ENCODE measurements at regions not wholly inside any gene's neighbourhood (a gene's known extent, or its start where the extent isn't known, plus 50 kb on each side); places are given as distances from the start of the nearest gene placed in this dataset.
"Not testable (repeated sequence)": the region's sequence is repeated elsewhere in the genome, so short reads cannot be mapped to it uniquely, and the experiment has no call there.

DNA sequence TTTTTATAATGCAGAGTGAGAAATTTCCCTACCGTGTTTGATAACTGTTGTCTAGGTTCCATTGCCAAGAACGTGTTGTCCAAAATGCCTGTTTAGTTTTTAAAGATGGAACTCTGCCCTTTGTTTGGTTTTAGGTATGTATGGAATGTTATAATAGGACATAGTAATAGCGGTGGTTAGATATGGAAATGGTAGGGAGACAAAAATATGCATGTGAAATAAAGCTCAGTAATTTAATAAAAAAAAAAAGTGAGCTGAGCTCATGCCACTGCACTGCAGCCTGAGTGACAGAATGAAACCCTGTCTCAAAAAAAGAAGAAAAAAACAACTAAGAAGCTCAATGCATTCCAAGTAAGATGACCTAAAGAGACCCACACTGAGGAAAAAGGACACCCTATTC, 72.9 kb downstream of the ZNF783 start:
- DNase-seq (ENCODE audit: low spot score): no peak

DNA sequence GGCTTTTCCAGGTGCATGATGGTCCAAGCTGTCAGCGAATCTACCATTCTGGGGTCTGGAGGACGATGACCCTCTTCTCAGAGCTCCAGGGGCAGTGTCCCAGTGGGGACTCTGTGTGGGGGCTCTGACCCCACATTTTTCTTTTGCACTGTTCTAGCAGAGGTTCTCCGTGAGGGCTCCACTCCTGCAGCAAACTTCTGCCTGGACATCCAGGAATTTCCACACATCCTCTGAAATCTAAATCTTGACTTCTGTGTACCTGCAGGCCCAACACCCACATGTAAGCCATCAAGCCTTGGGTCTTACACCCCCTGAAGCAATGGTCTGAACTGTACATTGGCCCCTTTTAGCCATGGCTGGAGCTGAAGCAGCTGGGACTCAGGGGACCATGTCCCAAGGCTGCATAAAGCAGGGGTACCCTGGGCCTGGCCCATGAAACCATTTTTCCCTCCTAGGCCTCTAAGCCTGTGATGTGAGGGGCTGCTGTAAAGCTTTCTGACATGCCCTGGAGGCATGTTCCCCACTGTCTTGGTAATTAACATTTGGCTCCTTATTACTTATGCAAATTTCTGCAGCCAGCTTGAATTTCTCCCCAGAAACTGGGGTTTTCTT, 86.9 kb downstream of the ZNF783 start:
- DNase-seq (ENCODE audit: low spot score): no peak

DNA sequence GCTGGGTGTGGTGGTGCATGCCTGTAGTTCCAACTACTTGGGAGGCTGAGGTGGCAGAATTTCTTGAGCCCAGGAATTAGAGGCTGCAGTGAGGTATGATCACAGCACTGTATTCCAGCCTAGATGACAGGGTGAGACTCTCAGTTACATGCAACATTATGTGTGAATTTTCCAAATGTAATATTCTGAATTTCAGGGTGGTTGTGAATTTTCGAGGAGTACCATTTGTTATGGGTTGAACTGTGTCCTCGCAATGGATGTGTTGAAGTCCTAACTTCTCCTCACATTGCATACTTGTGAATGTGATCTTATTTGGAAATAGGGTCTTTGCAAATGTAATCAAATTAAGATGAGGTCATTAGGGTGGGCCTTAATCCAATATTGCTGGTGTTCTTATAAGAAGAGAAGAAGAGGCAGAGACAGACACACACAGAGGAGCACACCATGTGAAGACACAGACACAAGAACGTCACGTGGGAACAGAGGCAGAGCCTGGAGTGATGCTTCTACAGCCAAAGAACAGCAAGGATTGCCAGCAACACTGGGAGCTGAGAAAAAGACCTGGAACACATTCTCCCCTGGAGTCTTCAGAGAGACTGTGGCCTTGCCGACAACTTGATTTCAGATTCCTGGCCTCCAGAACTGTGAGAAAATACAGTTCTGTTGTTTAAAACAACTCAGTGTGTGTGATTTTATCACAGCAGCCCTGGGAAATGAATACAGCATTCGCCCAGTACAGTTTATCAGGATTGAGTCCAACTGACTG, 91.9 kb downstream of the ZNF783 start:
- DNase-seq (ENCODE audit: low spot score): peak; percentile 18

DNA sequence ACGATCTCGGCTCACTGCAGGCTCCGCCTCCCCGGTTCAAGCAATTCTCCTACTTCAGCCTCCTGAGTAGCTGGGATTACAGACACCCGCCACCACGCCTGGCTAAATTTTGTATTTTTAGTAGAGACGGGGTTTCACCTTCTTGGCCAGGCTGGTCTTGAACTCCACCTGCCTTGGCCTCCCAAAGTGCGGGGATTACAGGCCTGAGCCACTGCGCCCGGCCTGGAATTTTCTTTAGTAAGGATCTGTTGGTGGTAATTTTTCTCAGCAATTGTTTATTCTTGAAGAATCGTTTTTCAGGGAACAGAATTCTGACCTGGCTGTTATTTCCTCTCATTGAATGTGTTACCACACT, 93.0 kb downstream of the ZNF783 start:
- not testable (repeated sequence) for DNase-seq (ENCODE audit: low spot score)

DNA sequence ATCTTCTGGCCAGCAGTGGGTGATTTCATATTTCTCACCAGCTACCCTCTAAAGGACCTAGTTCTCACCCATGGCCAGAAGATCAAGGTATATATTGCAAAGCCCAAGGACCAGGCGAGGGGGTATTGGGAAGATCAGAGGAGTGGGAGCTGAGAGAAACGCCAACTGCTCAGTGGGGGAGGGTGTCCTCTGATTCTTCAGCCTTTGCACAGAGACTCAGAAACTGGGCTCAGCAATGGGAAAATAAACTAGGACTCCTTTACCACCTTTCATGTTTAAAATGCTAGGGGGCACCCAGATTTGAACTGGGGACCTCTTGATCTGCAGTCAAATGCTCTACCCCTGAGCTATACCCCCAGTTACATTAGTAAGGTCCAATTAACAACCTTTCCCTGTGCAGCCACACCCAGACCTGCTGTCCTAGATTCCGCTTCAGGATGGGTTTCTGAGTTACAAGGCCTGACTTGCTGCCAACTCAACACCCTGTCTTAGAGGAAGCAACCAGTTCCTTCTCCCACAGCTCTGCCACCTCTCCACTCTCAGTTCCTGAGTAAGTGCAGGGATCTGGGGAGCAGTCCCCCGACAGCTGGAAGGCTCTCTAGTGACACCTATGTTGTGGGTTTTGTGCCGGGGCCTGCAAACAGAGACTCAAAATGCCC, 93.5 kb downstream of the ZNF783 start:
- no peak for DNase-seq (ENCODE audit: low spot score)

DNA sequence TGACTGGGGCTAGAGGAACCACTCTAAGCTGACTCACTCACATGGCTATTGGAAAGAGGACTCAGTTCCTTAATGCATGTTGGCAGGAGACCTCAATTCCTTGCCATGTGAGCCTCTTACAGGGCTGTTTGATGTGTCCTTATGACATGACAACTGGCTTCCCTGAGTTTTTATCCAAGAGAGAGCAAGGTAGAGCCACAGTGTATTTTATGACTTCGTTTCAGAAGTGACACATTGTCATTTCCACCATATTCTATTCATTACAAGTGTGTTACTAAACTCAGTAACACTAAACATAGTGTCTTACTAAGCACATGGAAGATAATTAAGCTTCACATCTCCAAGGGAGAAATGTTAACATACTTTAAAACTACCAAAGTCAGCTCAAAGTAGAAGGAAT, 98.2 kb downstream of the ZNF777 start:
- DNase-seq (ENCODE audit: low spot score): no peak

DNA sequence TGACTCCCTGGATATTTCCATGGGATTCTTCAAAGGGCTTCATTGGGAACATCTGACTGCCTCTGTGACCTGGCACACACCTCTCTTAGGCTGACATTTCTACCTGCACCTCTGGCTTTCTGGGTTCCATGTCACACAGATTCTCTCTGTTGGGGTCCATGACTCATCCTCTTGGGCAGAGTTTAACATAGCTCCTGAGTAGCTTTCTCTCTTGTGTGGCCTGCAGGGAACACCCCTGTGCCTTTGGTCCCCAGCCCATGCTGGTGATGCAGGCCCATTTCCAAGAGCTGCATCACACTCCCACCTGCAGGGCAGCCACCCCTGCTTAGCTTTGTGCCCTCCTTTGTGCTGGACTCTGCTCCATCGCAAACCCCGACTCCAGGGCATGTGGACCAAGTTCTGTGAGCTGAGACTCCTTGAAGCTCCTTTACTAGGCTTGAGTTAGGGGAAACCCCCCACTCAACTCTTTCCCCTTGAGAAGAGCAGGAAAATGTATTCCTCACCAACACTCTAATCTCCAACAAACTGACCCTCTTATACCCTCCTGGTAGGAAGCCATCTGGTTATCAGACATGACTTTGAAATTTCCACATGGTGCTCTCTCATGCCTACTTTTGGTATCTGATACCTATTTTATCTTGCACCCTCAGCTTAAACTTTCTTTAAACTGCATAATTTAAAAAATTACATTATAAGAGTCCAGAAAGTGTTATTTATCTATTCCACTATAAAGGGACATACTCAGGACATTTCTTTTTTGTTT, 93.3 kb downstream of the ZNF777 start:
- no peak for DNase-seq (ENCODE audit: low spot score)

DNA sequence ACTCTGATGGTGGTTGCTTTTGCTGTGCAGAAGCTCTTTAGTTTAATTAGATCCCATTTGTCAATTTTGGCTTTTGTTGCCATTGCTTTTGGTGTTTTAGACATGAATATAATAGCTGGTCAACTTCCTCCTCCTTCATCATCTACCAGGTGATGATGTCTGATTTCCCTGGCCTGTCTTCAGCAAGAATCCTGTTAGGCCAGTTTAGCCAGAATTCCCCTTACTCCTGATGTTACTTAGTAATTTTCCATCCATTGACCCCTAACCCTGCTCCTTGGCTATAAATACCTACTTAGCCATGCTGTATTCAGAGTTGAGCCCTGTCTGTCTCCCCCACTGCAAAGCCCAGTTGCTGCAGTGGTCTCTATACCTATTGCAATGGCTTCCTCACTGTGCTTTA, 91.4 kb downstream of the ZNF777 start:
- DNase-seq (ENCODE audit: low spot score): no peak

DNA sequence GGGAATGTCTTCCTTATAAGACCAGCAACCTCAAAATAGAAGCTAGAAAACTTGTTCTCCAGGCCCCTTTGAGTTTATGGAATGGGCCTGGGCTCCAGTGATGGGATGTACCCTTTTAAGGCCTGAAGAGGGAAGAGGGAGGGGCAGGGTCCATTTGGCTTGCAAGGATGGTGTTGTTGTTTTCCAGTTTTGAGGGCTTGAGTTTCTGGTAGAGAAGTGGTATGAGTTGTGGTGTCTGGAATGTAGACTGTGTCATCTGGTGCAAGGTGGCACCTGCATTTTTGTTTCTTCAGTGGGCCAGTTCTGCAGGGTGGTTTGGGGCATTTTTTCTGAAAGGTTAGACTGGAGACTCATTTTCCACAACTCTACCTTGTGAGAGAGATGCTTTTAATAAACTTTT, 90.1 kb downstream of the ZNF777 start:
- DNase-seq (ENCODE audit: low spot score): no peak

- no peak for DNase-seq (ENCODE audit: low spot score)
These were observed 87.8 kb downstream of the ZNF777 start for GRCh38 chr7:149373089-149373488.

- no peak for DNase-seq (ENCODE audit: low spot score)
These were observed 85.4 kb downstream of the ZNF777 start for GRCh38 chr7:149375234-149376008.

- DNase-seq (ENCODE audit: low spot score): no peak
These were observed 83.5 kb downstream of the ZNF777 start for GRCh38 chr7:149377386-149377785.

- no peak for DNase-seq (ENCODE audit: low spot score)
These were observed 81.2 kb downstream of the ZNF777 start for GRCh38 chr7:149379625-149380024.

- peak; percentile 5 for DNase-seq (ENCODE audit: low spot score)
These were observed 79.6 kb downstream of the ZNF777 start for GRCh38 chr7:149381245-149381644.

Measured in globus pallidus (tissue), 1 donor.